Liver (tissue), 8 donors: ENCODE measurements at regions not wholly inside any gene's neighbourhood (a gene's known extent, or its start where the extent isn't known, plus 50 kb on each side); places are given as distances from the start of the nearest gene placed in this dataset.

Experiments
- DNase-seq: peaks from one replicate; pipeline ENCODE4 v3.0.0-alpha.2; 2017; ENCODE audit warnings: low spot score
- H3K27ac ChIP-seq, 2 donors: one replicate each; pipeline ENCODE4 v1.7.0; 2013; ENCODE audit warnings: inconsistent platforms in 2 of 2, low read length in 2 of 2, control low read depth in 1 of 2, low read depth in 1 of 2, mild to moderate bottlenecking in 1 of 2
- H3K27me3 ChIP-seq, 4 donors: one replicate each; pipeline versions ENCODE4 v1.6.1 to v1.7.0; 2013; ENCODE audit warnings: low read length in 3 of 4, inconsistent platforms in 1 of 4, mild to moderate bottlenecking in 1 of 4, moderate library complexity in 1 of 4; ENCODE audit not compliant: control insufficient read depth in 4 of 4, insufficient read depth in 4 of 4
- H3K36me3 ChIP-seq, 4 donors: one replicate each; pipeline versions ENCODE4 v1.6.1 to v1.7.0; 2013; ENCODE audit warnings: low read length in 3 of 4, mild to moderate bottlenecking in 3 of 4, low read depth in 1 of 4, moderate library complexity in 1 of 4; ENCODE audit not compliant: control insufficient read depth in 4 of 4, insufficient read depth in 3 of 4
- H3K4me1 ChIP-seq, 4 donors: one replicate each; pipeline versions ENCODE4 v1.6.1 to v1.7.0; 2013; ENCODE audit warnings: low read length in 3 of 4, mild to moderate bottlenecking in 3 of 4, moderate library complexity in 1 of 4; ENCODE audit not compliant: control insufficient read depth in 4 of 4, insufficient read depth in 4 of 4
- H3K4me3 ChIP-seq, 3 donors: one replicate each; pipeline versions ENCODE4 v1.6.1 to v1.7.0; 2013; ENCODE audit warnings: low read length in 3 of 3, control low read depth in 1 of 3, low read depth in 1 of 3, mild to moderate bottlenecking in 1 of 3
- H3K9ac ChIP-seq, 2 donors: one replicate each; pipeline ENCODE4 v1.7.0; 2013; ENCODE audit warnings: low read length in 2 of 2, mild to moderate bottlenecking in 2 of 2, moderate library complexity in 2 of 2, control low read depth in 1 of 2, low read depth in 1 of 2
- H3K9me3 ChIP-seq, 4 donors: one replicate each; pipeline versions ENCODE4 v1.6.1 to v1.7.0; 2013; ENCODE audit warnings: low read length in 3 of 4; ENCODE audit not compliant: control insufficient read depth in 4 of 4
- CTCF ChIP-seq: fragments of 150-350 bp; IDR thresholded peaks from 2 replicates; pipeline ENCODE4 v1.5.1; 2017; ENCODE audit warnings: improper control_type of control experiment, low read depth, low read length; ENCODE audit not compliant: missing input control
- FOXA1 ChIP-seq: IDR thresholded peaks from 2 replicates; pipeline ENCODE4 v1.6.1; 2016; ENCODE audit warnings: antibody characterized with exemption
- FOXA2 ChIP-seq: IDR thresholded peaks from 2 replicates; pipeline ENCODE4 v1.6.1; 2016; ENCODE audit warnings: antibody characterized with exemption
- GABPA ChIP-seq, 2 donors: IDR thresholded peaks in 1 of 2; conservative IDR thresholded peaks in 1 of 2; 2 replicates each; pipeline ENCODE4 v1.6.1; 2016; ENCODE audit warnings: antibody characterized with exemption in 2 of 2, mild to moderate bottlenecking in 1 of 2, moderate library complexity in 1 of 2
- HNF4A ChIP-seq, 2 donors: conservative IDR thresholded peaks; 2 replicates each; pipeline ENCODE4 v1.6.1; 2016; ENCODE audit warnings: antibody characterized with exemption in 2 of 2, mild to moderate bottlenecking in 2 of 2
- HNF4G ChIP-seq: IDR thresholded peaks from 2 replicates; pipeline ENCODE4 v1.6.1; 2016; ENCODE audit warnings: antibody characterized with exemption
- JUND ChIP-seq, 2 donors: IDR thresholded peaks; 2 replicates each; pipeline ENCODE4 v1.6.1; 2016; ENCODE audit warnings: antibody characterized with exemption in 2 of 2
- NR2F2 ChIP-seq: IDR thresholded peaks from 2 replicates; pipeline ENCODE4 v1.6.1; 2016; ENCODE audit warnings: antibody characterized with exemption
- RAD21 ChIP-seq, 2 donors: IDR thresholded peaks; 2 replicates each; pipeline ENCODE4 v1.6.1; 2016; ENCODE audit warnings: antibody characterized with exemption in 2 of 2, mild to moderate bottlenecking in 2 of 2
- RXRA ChIP-seq, 2 donors: IDR thresholded peaks; 2 replicates each; pipeline ENCODE4 v1.6.1; 2017 to 2018; ENCODE audit warnings: antibody characterized with exemption in 2 of 2, mild to moderate bottlenecking in 1 of 2
- SP1 ChIP-seq: IDR thresholded peaks from 2 replicates; pipeline ENCODE4 v1.6.1; 2018; ENCODE audit warnings: antibody characterized with exemption, mild to moderate bottlenecking
- TAF1 ChIP-seq: conservative IDR thresholded peaks from 2 replicates; pipeline ENCODE4 v1.6.1; 2016; ENCODE audit warnings: antibody characterized with exemption, mild to moderate bottlenecking
- YY1 ChIP-seq: IDR thresholded peaks from 2 replicates; pipeline ENCODE4 v1.6.1; 2016; ENCODE audit warnings: antibody characterized with exemption, mild to moderate bottlenecking
- WGBS: extraction: QIAGEN DNeasy Blood & Tissue Kit; methylation state at CpG from one replicate; pipeline ENCODE4 v1.1.7; 2013; 5-methylcytosine and 5-hydroxymethylcytosine counted together
- TF ChIP-seq, protein P1 (sequence below): IDR thresholded peaks from 2 replicates; pipeline ENCODE4 v1.6.1; 2016; ENCODE audit warnings: antibody characterized with exemption
- TF ChIP-seq, protein P2 (sequence below): IDR thresholded peaks from 2 replicates; pipeline ENCODE4 v1.6.1; 2016; ENCODE audit warnings: antibody characterized with exemption
- TF ChIP-seq, protein P3 (sequence below): IDR thresholded peaks from 2 replicates; pipeline ENCODE4 v1.6.1; 2016; ENCODE audit warnings: antibody characterized with exemption
- donor health status: healthy.
- donor health status: healthy.
- donor health status: healthy.
- donor health status: healthy.
- donor health status: healthy.

- TF ChIP-seq FOXA2 (no peak), YY1 (no peak), NR2F2 (no peak), JUND (IDR thresholded peaks at IDR 0.05) (no peak), RAD21 (IDR thresholded peaks at IDR 0.05) (no peak), RXRA (IDR thresholded peaks at IDR 0.05) (no peak), FOXA1 (no peak), TAF1 (no peak)
- TF ChIP-seq, protein P1, sequence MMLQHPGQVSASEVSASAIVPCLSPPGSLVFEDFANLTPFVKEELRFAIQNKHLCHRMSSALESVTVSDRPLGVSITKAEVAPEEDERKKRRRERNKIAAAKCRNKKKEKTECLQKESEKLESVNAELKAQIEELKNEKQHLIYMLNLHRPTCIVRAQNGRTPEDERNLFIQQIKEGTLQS = no peak
Observed at GRCh38 chr4:22048323-22048722, 99.8 kb upstream of the KCNIP4 start (continued).

GRCh38 chr4:22047793-22048192, 99.2 kb upstream of the KCNIP4 start:
- no peaks in the 10 kb centered on the region for H3K4me1 ChIP-seq
- DNase-seq = no peak
- H3K4me3 ChIP-seq = no peak overlapping the region
- H3K9me3 ChIP-seq = no peaks in the 10 kb centered on the region
- no peaks in the 10 kb centered on the region for H3K27me3 ChIP-seq
- 87% methylated on average over 12 of the region's 12 CpGs for WGBS
- no peaks in the 10 kb centered on the region for H3K36me3 ChIP-seq
- H3K9ac ChIP-seq = no peak overlapping the region
- H3K27ac ChIP-seq = no peak overlapping the region
- TF ChIP-seq, protein P1 = no peak
- TF ChIP-seq, protein P2, sequence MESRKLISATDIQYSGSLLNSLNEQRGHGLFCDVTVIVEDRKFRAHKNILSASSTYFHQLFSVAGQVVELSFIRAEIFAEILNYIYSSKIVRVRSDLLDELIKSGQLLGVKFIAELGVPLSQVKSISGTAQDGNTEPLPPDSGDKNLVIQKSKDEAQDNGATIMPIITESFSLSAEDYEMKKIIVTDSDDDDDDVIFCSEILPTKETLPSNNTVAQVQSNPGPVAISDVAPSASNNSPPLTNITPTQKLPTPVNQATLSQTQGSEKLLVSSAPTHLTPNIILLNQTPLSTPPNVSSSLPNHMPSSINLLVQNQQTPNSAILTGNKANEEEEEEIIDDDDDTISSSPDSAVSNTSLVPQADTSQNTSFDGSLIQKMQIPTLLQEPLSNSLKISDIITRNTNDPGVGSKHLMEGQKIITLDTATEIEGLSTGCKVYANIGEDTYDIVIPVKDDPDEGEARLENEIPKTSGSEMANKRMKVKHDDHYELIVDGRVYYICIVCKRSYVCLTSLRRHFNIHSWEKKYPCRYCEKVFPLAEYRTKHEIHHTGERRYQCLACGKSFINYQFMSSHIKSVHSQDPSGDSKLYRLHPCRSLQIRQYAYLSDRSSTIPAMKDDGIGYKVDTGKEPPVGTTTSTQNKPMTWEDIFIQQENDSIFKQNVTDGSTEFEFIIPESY = no peak
- TF ChIP-seq JUND (IDR thresholded peaks at IDR 0.05) (no peak), HNF4G (no peak), FOXA1 (no peak), HNF4A (conservative IDR thresholded peaks at IDR 0.05) (no peak), NR2F2 (no peak), TAF1 (no peak), RXRA (IDR thresholded peaks at IDR 0.05) (no peak), SP1 (no peak)
- TF ChIP-seq, protein P3, sequence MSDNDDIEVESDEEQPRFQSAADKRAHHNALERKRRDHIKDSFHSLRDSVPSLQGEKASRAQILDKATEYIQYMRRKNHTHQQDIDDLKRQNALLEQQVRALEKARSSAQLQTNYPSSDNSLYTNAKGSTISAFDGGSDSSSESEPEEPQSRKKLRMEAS = no peak

GRCh38 chr4:22045051-22045630, 96.6 kb upstream of the KCNIP4 start:
- no peak overlapping the region for H3K27ac ChIP-seq
- H3K4me3 ChIP-seq = no peak overlapping the region
- no peak overlapping the region for H3K9ac ChIP-seq
- DNase-seq = no peak
- no peaks in the 10 kb centered on the region for H3K27me3 ChIP-seq
- no peaks in the 10 kb centered on the region for H3K9me3 ChIP-seq
- TF ChIP-seq NR2F2 = no peak
- no peak for TF ChIP-seq RXRA (IDR thresholded peaks at IDR 0.05)
- no peak for TF ChIP-seq GABPA (IDR thresholded peaks at IDR 0.05 in 1 of 2, conservative IDR thresholded peaks at IDR 0.05 in 1 of 2)
- no peaks in the 10 kb centered on the region for H3K4me1 ChIP-seq
- no peaks in the 10 kb centered on the region for H3K36me3 ChIP-seq

- H3K9me3 ChIP-seq = no peaks in the 10 kb centered on the region
- DNase-seq = no peak
- no peak overlapping the region for H3K9ac ChIP-seq
- H3K36me3 ChIP-seq = no peaks in the 10 kb centered on the region
- no peaks in the 10 kb centered on the region for H3K27me3 ChIP-seq
- WGBS = 54% methylated on average over 1 of the region's 1 CpG
- no peaks in the 10 kb centered on the region for H3K4me1 ChIP-seq
- H3K27ac ChIP-seq = no peak overlapping the region
- H3K4me3 ChIP-seq = no peak overlapping the region
- TF ChIP-seq, protein P2 = no peak
- TF ChIP-seq NR2F2 (no peak), TAF1 (no peak), CTCF (no peak), RAD21 (IDR thresholded peaks at IDR 0.05) (no peak), GABPA (IDR thresholded peaks at IDR 0.05 in 1 of 2, conservative IDR thresholded peaks at IDR 0.05 in 1 of 2) (no peak), SP1 (no peak), RXRA (IDR thresholded peaks at IDR 0.05) (no peak), HNF4G (no peak)
- TF ChIP-seq, protein P1 = no peak
- TF ChIP-seq, protein P3 = no peak
Observed at GRCh38 chr4:22031423-22031822, 82.9 kb upstream of the KCNIP4 start.
